GM18951 (cell line): ENCODE measurements at regions not wholly inside any gene's neighbourhood (a gene's known extent, or its start where the extent isn't known, plus 50 kb on each side); places are given as distances from the start of the nearest gene placed in this dataset.
"Not testable (repeated sequence)": the region's sequence is repeated elsewhere in the genome, so short reads cannot be mapped to it uniquely, and the experiment has no call there.

Experiments
- POLR2A ChIP-seq: IDR thresholded peaks from 4 replicates; pipeline ENCODE4 v1.6.1; 2011; ENCODE audit warnings: mild to moderate bottlenecking; ENCODE audit not compliant: insufficient read length, insufficient read depth; ENCODE audit errors: extremely low read depth
- in situ Hi-C: fragments of 300-500 bp; cut with MboI; formaldehyde crosslinking; loops from one replicate; pipeline ENCODE4 v1.12.0; 2022; ENCODE audit warnings: low sequenced_read_pairs, mixed read lengths, inconsistent platforms; ENCODE audit not compliant: unreplicated experiment

DNA sequence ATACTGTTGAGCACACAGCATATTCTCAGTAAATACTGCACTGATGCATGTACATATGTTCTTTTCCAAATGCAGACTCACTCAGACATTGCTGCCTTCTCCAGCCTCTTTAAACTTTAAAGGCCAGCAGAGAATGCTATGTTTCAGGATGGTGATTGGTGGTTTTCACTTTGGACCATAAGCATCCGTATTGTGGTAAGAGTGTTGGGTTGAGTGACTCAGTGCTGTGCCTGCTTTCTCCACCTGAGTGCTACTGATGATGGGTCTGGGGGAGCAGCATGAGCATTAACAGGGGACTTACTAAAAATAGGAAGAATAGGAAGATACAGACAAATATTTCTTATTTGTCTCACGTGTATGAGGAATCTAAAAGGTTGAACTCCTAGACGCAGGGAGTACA is 56.3 kb upstream of the ZNF92 start:
- no peak for TF ChIP-seq POLR2A
- in situ Hi-C loops = no loop called here

DNA sequence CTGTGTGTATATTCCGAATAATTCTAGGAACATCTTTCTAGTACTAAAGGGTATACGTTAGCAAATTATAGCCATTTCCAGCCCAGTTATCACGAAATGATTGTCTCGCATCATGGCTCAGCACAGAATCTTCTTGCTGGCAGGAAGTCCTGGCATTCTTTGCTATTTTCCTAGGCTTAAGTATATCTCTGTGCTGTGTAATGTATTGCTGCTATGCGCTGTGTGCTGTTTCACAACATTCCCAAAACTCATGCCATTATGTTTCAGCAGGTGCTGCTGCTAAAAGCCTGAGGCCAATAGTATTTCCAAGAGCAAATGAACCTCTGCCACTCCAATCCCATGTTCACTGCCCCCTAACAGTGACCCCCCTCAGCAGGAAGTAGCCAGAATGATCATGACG is 62.9 kb upstream of the ZNF92 start:
- no peak for TF ChIP-seq POLR2A
- in situ Hi-C loops = no loop called here

DNA sequence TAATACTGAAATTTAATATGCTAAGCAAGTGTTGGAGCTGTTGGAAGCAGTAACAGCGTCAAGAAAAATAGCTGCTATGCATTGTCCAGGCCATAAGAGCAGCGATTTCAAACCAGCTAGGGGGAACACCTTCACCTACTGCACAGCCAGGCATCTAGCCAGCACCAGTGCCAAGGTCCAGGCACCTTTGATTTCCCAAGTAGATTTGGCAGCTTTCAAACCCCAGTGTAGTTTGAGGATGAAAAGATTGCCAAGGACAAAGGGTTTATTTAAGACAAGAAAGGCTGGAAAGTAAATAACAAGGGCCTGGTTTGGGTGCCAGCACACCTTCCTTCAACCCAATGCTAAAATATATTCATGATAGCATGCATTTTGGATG is 65.4 kb upstream of the ZNF92 start:
- in situ Hi-C loops = no loop called here
- TF ChIP-seq POLR2A = no peak

DNA sequence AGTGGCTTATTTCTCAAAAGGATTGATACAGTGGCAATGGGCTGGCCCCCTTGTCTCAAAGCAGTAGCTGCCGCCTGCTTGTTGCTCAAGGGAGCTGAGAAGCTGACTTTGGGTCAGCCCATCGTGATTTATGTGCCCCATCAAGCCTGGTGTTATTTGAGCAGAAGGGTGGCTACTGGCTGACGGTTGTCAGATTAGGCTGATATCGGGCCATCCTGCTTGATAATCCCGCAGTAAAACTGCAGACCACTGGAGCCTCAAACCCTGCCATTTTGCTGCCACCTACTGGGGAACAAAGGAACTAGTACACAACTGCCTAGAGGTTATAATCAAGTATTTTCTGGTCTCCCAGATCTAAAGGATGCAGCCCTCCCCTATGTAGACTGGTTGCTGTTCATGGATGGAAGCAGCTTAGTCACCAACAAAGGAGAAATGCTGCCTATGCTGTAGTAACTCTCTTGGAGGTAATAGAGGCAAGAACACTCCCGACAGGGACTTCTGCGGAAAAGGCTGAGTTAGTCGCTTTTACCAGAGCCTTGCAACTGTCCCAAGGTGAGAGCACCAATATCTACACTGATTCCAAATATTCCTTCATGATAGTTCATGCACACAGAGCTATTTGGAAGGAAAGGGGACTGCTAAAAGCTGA is 65.9 kb upstream of the ZNF92 start:
- in situ Hi-C loops = no loop called here
- no peak for TF ChIP-seq POLR2A

DNA sequence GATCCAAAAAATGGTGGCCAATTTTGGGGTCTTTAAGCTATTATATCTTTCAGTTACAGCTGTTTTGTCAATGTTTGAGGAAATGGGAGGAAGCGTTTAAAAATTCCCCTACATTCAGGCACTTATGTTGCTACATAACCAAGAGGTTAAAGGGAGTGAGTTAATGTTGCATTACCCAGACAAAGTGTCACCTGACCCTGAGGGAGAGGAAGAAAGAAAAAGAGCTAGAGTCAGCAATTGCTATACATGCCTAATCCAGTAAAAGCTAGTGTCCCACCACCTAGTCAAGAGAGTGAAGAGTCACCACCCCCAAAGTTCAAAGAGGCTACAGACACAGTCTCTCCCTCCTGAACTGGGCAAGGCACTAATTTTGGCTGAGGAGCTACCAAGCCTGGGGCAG is 69.5 kb upstream of the ZNF92 start:
- no peak for TF ChIP-seq POLR2A
- in situ Hi-C loops = no loop called here

DNA sequence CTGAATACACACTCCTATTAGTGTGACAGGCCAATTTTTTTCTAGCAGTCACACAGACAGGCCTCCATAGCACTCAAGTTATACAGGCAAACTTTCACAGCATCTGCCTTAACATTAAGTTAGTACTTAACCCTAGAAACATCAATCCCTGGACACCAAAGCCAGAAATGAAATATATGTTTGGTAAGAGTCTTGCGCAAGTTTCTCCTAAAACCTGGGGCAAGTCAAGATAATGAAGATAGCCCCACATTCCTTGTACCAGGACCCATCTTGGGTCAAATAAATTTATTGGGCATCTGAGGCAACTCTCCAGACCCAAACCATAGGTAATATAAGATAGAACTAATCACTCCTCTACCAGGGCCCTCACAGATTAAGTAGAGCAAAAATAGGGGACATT is 70.8 kb upstream of the ZNF92 start:
- no peak for TF ChIP-seq POLR2A
- in situ Hi-C loops = no loop called here

DNA sequence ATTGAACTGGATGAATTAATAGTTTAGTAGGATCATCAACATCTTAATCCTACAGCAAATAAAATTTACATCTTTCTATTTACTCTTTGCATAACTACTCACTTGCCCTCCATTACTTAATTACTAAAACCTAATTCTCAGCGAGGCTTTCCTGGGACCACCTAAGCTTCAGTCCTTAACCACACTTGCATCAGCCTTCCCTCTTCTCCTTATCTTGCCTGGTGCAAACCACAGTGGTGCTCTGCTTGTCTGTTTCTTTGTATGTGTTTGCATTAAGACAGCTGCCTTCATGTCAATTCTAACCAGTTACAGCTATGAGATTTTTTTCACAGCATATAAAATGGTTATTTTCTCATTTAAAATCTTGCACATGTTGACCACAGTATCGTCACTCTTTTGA is 72.6 kb upstream of the ZNF92 start:
- no peak for TF ChIP-seq POLR2A
- in situ Hi-C loops = no loop called here

DNA sequence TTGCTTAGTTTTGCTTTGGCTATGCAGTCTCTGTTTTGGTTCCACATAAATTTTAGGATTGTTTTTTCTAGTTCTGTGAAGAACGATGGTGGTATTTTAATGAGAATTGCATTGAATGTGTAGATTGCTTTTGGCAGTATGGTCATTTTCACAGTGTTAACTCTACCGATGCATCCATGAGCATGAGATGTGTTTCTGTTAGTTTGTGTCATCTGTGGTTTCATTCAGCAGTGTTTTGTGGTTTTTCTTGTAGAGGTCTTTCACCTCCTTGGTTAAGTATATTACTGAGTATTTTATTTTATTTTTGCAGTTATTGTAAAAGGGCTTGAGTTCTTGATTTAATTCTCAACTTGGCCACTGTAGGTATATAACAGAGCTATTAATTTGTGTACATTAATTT is 78.2 kb upstream of the ZNF92 start:
- TF ChIP-seq POLR2A = no peak
- in situ Hi-C loops = no loop called here

DNA sequence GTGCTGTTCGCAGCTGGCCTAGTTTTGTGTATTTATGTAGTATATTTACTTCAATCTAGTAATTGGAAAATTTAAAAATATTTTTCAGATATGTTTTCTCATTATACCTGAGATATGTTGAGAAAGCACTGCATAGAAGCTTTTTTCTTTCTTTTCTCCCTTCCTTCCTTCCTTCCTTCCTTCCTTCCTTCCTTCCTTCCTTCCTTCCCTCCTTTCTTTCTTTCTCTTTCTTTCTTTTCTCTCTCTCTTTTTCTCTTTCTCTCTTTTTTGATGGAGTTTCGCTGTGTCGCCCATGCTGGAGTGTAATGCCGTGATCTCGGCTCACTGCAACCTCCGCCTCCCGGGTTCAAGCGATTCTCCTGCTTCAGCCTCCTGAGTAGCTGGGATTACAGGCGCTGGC is 83.3 kb upstream of the ZNF92 start:
- in situ Hi-C loops = not testable (repeated sequence)

DNA sequence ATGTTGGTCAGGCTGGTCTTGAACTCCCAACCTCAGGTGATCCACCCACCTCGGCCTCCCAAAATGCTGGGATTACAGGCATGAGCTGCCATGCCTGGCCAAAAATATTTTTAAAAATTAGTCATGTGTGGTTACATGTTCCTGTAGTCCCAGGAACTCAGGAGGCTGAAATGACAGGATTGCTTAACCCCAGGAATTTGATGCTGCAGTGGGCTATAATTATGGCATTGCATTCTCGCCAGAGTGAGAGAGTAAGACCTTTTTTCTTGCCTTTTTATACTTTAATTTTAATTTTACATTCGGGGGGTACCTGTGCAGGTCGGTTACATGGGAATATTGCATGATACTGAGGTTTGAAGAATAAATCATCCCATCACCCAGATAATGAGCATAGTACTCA is 86.6 kb upstream of the ZNF92 start:
- in situ Hi-C loops = no loop called here
- TF ChIP-seq POLR2A = no peak

DNA sequence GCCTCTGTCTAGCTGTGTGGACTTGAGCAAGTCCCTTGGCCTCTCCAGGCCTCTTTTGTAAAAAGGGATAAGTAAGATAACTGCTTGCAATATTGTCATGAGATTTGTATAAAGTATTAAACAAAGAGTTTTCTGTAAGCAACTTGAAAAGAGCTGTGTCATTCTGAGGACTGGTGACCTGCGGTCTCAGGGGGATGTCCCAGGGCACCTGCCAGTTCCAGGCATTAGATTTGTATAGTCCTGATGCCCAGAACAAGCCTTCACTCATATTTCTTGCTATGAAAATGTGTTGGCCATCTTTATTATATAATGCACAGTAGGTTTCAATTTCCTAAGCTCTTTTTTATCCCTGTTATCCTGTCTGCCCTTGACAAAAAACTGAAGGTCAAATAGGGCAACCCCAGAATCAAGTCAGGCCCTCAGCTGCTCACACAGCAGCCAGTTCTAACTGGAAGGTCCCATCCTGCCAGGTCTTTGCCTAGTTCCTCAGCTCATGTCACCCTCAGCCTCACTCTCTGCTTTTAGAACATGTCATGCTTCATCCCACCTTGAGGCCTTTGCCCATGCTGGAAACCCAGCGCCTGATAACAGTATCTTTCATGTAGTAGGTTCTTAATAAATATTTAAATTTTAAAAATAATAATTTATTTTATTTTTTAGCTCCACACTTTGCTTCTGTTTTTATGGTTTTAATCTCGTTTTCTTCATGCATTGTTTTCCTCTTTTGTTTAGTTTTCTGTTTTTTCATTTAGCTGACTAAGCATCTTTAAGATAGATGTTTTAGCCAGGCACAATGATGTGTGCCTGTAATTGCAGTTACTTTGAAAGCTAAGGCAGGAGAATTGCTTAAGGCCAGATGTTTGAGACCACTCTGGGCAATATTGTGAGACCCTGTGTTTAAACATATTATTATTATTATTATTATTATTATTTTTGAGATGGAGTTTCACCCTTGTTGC is 87.5 kb upstream of the ZNF92 start:
- in situ Hi-C loops = no loop called here
- no peak for TF ChIP-seq POLR2A

DNA sequence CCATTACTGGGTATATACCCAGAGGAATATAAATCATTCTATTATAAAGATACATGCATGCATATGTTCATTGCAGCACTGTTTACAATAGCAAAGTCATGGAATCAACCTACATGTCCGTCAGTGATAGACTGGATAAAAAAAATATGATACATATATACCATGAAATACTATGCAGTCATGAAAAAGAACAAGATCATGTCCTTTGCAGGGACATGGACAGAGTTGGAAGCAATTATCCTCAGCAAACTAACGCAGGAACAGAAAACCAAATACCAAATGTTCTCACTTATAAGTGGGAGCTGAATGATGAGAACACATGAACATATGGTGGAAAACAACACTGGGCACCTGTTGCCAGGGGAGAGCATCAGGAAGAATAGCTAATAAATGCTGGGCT is 88.4 kb upstream of the ZNF92 start:
- in situ Hi-C loops = not testable (repeated sequence)

DNA sequence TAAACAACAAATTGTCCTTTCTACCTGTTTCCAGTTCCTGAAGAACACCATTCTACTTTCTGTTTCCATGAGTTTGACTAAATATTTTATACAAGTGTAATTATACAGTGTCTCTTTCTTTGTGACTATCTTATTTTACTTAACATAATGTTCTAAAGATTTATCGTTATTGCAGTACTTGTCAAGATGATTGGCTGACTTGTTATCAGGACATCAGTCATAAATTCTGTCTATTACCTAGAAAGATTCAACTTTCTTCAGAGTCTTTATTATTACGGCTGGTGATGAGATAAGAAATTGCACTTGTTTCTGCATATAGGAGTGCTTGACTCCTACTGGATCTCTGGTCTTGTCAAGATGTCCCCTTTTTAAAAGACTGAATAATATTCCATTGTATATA is 93.9 kb upstream of the ZNF92 start:
- TF ChIP-seq POLR2A = no peak
- in situ Hi-C loops = no loop called here

DNA sequence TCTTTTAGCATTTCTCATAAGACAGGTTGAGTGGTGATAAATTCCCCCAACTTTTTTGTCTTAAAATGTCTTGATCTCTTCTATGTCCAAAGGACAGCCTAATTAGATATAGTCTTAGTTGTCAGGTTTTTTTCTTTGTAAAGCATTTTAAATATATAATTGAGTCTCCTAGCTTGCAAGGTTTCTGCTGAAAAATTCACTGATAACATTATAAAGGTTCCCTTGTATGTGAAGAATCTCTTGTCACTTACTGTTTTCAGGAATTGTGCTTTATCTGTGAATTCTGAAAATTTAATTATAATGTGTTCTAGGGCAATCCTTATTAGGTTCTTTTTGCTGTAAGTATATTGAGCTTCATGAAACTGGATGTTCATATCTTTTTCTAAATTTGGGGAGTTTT is 96.8 kb upstream of the ZNF92 start:
- in situ Hi-C loops = no loop called here
- TF ChIP-seq POLR2A = no peak

DNA sequence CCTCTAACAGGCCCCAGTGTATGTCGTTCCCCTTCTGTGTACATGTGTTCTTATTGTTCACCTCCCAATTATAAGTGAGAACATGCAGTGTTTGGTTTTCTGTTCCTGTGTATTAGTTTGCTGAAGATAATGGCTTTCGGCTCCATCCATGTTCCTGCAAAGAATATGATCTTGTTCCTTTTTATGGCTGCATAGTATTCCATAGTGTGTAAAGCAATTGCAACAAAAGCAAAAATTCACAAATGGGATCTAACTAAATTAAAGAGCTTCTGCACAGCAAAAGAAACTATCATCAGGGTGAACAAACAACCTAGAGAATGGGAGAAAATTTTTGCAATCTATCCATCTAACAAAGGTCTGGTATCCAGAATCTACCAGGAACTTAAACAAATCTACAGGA is 102.2 kb upstream of the ZNF92 start:
- in situ Hi-C loops = not testable (repeated sequence)
